Central memory CD8-positive, alpha-beta T cell (primary cell): ENCODE measurements at regions not wholly inside any gene's neighbourhood (a gene's known extent, or its start where the extent isn't known, plus 50 kb on each side); places are given as distances from the start of the nearest gene placed in this dataset.

Experiments
- ATAC-seq: fragments of 150-1000 bp; cut with Tn5 transposase; replicated peaks from 2 replicates; pipeline ENCODE4 v1.10.0; 2022; ENCODE audit warnings: mild to moderate bottlenecking, moderate FRiP score, moderate number of reproducible peaks; ENCODE audit not compliant: poor library complexity, severe bottlenecking; ENCODE audit errors: extremely low read depth
- DNase-seq, 2 donors: peaks; one replicate each; pipeline ENCODE4 v3.0.0; 2021; ENCODE audit warnings: low spot score in 2 of 2
- H3K27ac Mint-ChIP-seq: one replicate; pipeline ENCODE4 v1.8.0; 2022; ENCODE audit warnings: low read depth, mild to moderate bottlenecking, moderate library complexity, mixed read lengths
- H3K27me3 Mint-ChIP-seq: one replicate; pipeline ENCODE4 v1.8.0; 2022; ENCODE audit warnings: mixed read lengths
- H3K36me3 Mint-ChIP-seq: one replicate; pipeline ENCODE4 v1.8.0; 2022; ENCODE audit warnings: mild to moderate bottlenecking, moderate library complexity, mixed read lengths; ENCODE audit not compliant: insufficient read depth
- H3K4me1 Mint-ChIP-seq: one replicate; pipeline ENCODE4 v1.8.0; 2022; ENCODE audit warnings: mixed read lengths
- H3K4me3 Mint-ChIP-seq: one replicate; pipeline ENCODE4 v1.8.0; 2022; ENCODE audit warnings: mild to moderate bottlenecking, moderate library complexity, mixed read lengths
- H3K9me3 Mint-ChIP-seq: one replicate; pipeline ENCODE4 v1.8.0; 2022; ENCODE audit warnings: mixed read lengths

- Mint-ChIP-seq H3K9me3 (no peaks in the 10 kb centered on the region), H3K27ac (no peak overlapping the region), H3K4me1 (peaks cover 8% of the 10 kb centered on the region), H3K27me3 (peaks cover 3% of the 10 kb centered on the region), H3K4me3 (no peak overlapping the region), H3K36me3 (no peaks in the 10 kb centered on the region)
- no peak for ATAC-seq
- DNase-seq = no peak
These were observed 72.4 kb upstream of the E2F8 start for GRCh38 chr11:19313140-19313539.

- no peak overlapping the region for H3K27ac Mint-ChIP-seq
- no peak overlapping the region for H3K4me3 Mint-ChIP-seq
- ATAC-seq = peak; percentile 43
- H3K4me1 Mint-ChIP-seq = peaks cover 8% of the 10 kb centered on the region
- peak in 1 of 2 donors; percentile 28 for DNase-seq
- H3K27me3 Mint-ChIP-seq = peaks cover 9% of the 10 kb centered on the region
- H3K9me3 Mint-ChIP-seq = no peaks in the 10 kb centered on the region
- no peaks in the 10 kb centered on the region for H3K36me3 Mint-ChIP-seq
These were observed 70.7 kb upstream of the E2F8 start for GRCh38 chr11:19311308-19312030.

GRCh38 chr11:19307498-19307897 is 66.8 kb upstream of the E2F8 start:
- Mint-ChIP-seq H3K4me1 (peaks cover 8% of the 10 kb centered on the region), H3K9me3 (no peaks in the 10 kb centered on the region), H3K4me3 (no peak overlapping the region), H3K36me3 (no peaks in the 10 kb centered on the region), H3K27me3 (peaks cover 9% of the 10 kb centered on the region), H3K27ac (no peak overlapping the region)
- ATAC-seq (no peak), DNase-seq (no peak)

- DNase-seq (no peak), ATAC-seq (no peak)
- Mint-ChIP-seq H3K27ac (peak overlapping the region; percentile 1), H3K9me3 (no peaks in the 10 kb centered on the region), H3K4me3 (no peak overlapping the region), H3K4me1 (peaks cover 3% of the 10 kb centered on the region), H3K27me3 (peaks cover 9% of the 10 kb centered on the region), H3K36me3 (no peaks in the 10 kb centered on the region)
These were observed 65.6 kb upstream of the E2F8 start for GRCh38 chr11:19306179-19306944.

- Mint-ChIP-seq H3K27ac (no peak overlapping the region), H3K4me1 (no peaks in the 10 kb centered on the region), H3K27me3 (no peaks in the 10 kb centered on the region), H3K4me3 (no peak overlapping the region), H3K36me3 (no peaks in the 10 kb centered on the region), H3K9me3 (no peaks in the 10 kb centered on the region)
- DNase-seq (no peak), ATAC-seq (no peak)
These were observed 60.6 kb upstream of the E2F8 start for GRCh38 chr11:19301361-19301760.

GRCh38 chr11:19294444-19294843 is 53.7 kb upstream of the E2F8 start:
- no peak for ATAC-seq
- Mint-ChIP-seq H3K27me3 (no peaks in the 10 kb centered on the region), H3K36me3 (peaks cover 3% of the 10 kb centered on the region), H3K4me3 (no peak overlapping the region), H3K4me1 (peaks cover 5% of the 10 kb centered on the region), H3K27ac (no peak overlapping the region), H3K9me3 (no peaks in the 10 kb centered on the region)
- no peak for DNase-seq

- no peaks in the 10 kb centered on the region for H3K27me3 Mint-ChIP-seq
- ATAC-seq (no peak), DNase-seq (no peak)
- peaks cover 10% of the 10 kb centered on the region for H3K4me1 Mint-ChIP-seq
- H3K27ac Mint-ChIP-seq = no peak overlapping the region
- no peak overlapping the region for H3K4me3 Mint-ChIP-seq
- H3K36me3 Mint-ChIP-seq = peaks cover 3% of the 10 kb centered on the region
- H3K9me3 Mint-ChIP-seq = no peaks in the 10 kb centered on the region
These were observed 50.3 kb upstream of the E2F8 start for GRCh38 chr11:19291064-19291463.
